HUES6 (cell line): ENCODE measurements at regions not wholly inside any gene's neighbourhood (a gene's known extent, or its start where the extent isn't known, plus 50 kb on each side); places are given as distances from the start of the nearest gene placed in this dataset.

Experiments
- H3K27ac ChIP-seq: 2 replicates; pipeline ENCODE4 v1.7.0; 2013; ENCODE audit warnings: low read depth, mild to moderate bottlenecking, low read length, inconsistent platforms
- H3K27me3 ChIP-seq: 2 replicates; pipeline ENCODE4 v1.6.1; 2013; ENCODE audit warnings: low read length; ENCODE audit not compliant: control insufficient read depth, insufficient read depth
- H3K36me3 ChIP-seq: 2 replicates; pipeline ENCODE4 v1.6.1; 2013; ENCODE audit warnings: low read length; ENCODE audit not compliant: control insufficient read depth, insufficient read depth
- H3K4me1 ChIP-seq: 2 replicates; pipeline ENCODE4 v1.6.1; 2013; ENCODE audit warnings: low read length; ENCODE audit not compliant: control insufficient read depth, insufficient read depth
- H3K4me3 ChIP-seq: 2 replicates; pipeline ENCODE4 v1.5.1; 2013; ENCODE audit warnings: low read depth, low read length
- H3K9ac ChIP-seq: one replicate; pipeline ENCODE4 v1.6.1; 2013; ENCODE audit warnings: mild to moderate bottlenecking, low read length
- H3K9me3 ChIP-seq: 2 replicates; pipeline ENCODE4 v1.6.1; 2013; ENCODE audit warnings: low read depth, low read length; ENCODE audit not compliant: control insufficient read depth, insufficient read depth

GRCh38 chr6:6714118-6714897 lies 125.8 kb downstream of the LY86 start:
- Histone ChIP-seq H3K36me3 (no peaks in the 10 kb centered on the region), H3K27ac (no peak overlapping the region), H3K4me1 (peaks cover 19% of the 10 kb centered on the region), H3K9ac (no peak overlapping the region), H3K9me3 (no peaks in the 10 kb centered on the region), H3K27me3 (no peaks in the 10 kb centered on the region), H3K4me3 (no peak overlapping the region)

- Histone ChIP-seq H3K36me3 (no peaks in the 10 kb centered on the region), H3K9ac (no peak overlapping the region), H3K4me1 (peaks cover 19% of the 10 kb centered on the region), H3K27ac (no peak overlapping the region), H3K4me3 (no peak overlapping the region), H3K27me3 (no peaks in the 10 kb centered on the region), H3K9me3 (no peaks in the 10 kb centered on the region)
Measured at GRCh38 chr6:6714953-6715352, 126.4 kb downstream of the LY86 start.

- H3K27ac ChIP-seq: no peak overlapping the region
- no peak overlapping the region for H3K4me3 ChIP-seq
- no peaks in the 10 kb centered on the region for H3K36me3 ChIP-seq
- no peaks in the 10 kb centered on the region for H3K27me3 ChIP-seq
- no peaks in the 10 kb centered on the region for H3K9me3 ChIP-seq
- peaks cover 19% of the 10 kb centered on the region for H3K4me1 ChIP-seq
- no peak overlapping the region for H3K9ac ChIP-seq
Measured at GRCh38 chr6:6715465-6715864, 126.9 kb downstream of the LY86 start.

GRCh38 chr6:6716998-6717763 lies 128.7 kb downstream of the LY86 start:
- peaks cover 15% of the 10 kb centered on the region for H3K4me1 ChIP-seq
- H3K9ac ChIP-seq: no peak overlapping the region
- H3K27ac ChIP-seq: no peak overlapping the region
- H3K36me3 ChIP-seq: no peaks in the 10 kb centered on the region
- H3K9me3 ChIP-seq: no peaks in the 10 kb centered on the region
- no peak overlapping the region for H3K4me3 ChIP-seq
- no peaks in the 10 kb centered on the region for H3K27me3 ChIP-seq

- no peaks in the 10 kb centered on the region for H3K27me3 ChIP-seq
Measured at GRCh38 chr6:6717953-6718352, 129.4 kb downstream of the LY86 start.

GRCh38 chr6:6721606-6722005 lies 133.1 kb downstream of the LY86 start:
- Histone ChIP-seq H3K27ac (no peak overlapping the region), H3K4me1 (peaks cover 28% of the 10 kb centered on the region), H3K4me3 (no peak overlapping the region), H3K9ac (no peak overlapping the region), H3K36me3 (no peaks in the 10 kb centered on the region), H3K27me3 (no peaks in the 10 kb centered on the region), H3K9me3 (no peaks in the 10 kb centered on the region)

More at GRCh38 chr6:6717953-6718352, 129.4 kb downstream of the LY86 start:
- no peak overlapping the region for H3K9ac ChIP-seq
- no peaks in the 10 kb centered on the region for H3K9me3 ChIP-seq
- H3K36me3 ChIP-seq: no peaks in the 10 kb centered on the region
- no peak overlapping the region for H3K27ac ChIP-seq
- peaks cover 11% of the 10 kb centered on the region for H3K4me1 ChIP-seq
- H3K4me3 ChIP-seq: no peak overlapping the region

GRCh38 chr6:6722195-6722594 lies 133.7 kb downstream of the LY86 start:
- no peaks in the 10 kb centered on the region for H3K36me3 ChIP-seq
- H3K4me3 ChIP-seq: no peak overlapping the region
- no peaks in the 10 kb centered on the region for H3K9me3 ChIP-seq
- no peak overlapping the region for H3K27ac ChIP-seq
- peaks cover 28% of the 10 kb centered on the region for H3K4me1 ChIP-seq
- no peaks in the 10 kb centered on the region for H3K27me3 ChIP-seq
- H3K9ac ChIP-seq: no peak overlapping the region

GRCh38 chr6:6723361-6723760 lies 134.8 kb downstream of the LY86 start:
- no peak overlapping the region for H3K9ac ChIP-seq
- peaks cover 33% of the 10 kb centered on the region for H3K4me1 ChIP-seq
- no peak overlapping the region for H3K27ac ChIP-seq
- H3K36me3 ChIP-seq: no peaks in the 10 kb centered on the region
- H3K27me3 ChIP-seq: no peaks in the 10 kb centered on the region
- no peak overlapping the region for H3K4me3 ChIP-seq
- no peaks in the 10 kb centered on the region for H3K9me3 ChIP-seq

- Histone ChIP-seq H3K27ac (no peak overlapping the region; the same call in 1 of the 2 replicates), H3K27me3 (no peaks in the 10 kb centered on the region), H3K4me1 (peaks cover 33% of the 10 kb centered on the region), H3K9me3 (no peaks in the 10 kb centered on the region), H3K36me3 (no peaks in the 10 kb centered on the region), H3K4me3 (peak overlapping the region; percentile 43), H3K9ac (peak overlapping the region; percentile 66)
Measured at GRCh38 chr6:6723921-6724538, 135.5 kb downstream of the LY86 start.

GRCh38 chr6:6724539-6725467 lies 136.3 kb downstream of the LY86 start:
- Histone ChIP-seq H3K4me1 (peaks cover 33% of the 10 kb centered on the region), H3K27me3 (no peaks in the 10 kb centered on the region), H3K4me3 (peak overlapping the region; percentile 43), H3K36me3 (no peaks in the 10 kb centered on the region), H3K27ac (peak overlapping the region; percentile 68; the same call in 1 of the 2 replicates), H3K9ac (peak overlapping the region; percentile 66), H3K9me3 (no peaks in the 10 kb centered on the region)
